Loucy (cell line): ENCODE measurements at regions not wholly inside any gene's neighbourhood (a gene's known extent, or its start where the extent isn't known, plus 50 kb on each side); places are given as distances from the start of the nearest gene placed in this dataset.

ENCODE experiments used
- H2AFZ ChIP-seq: fragments of 200-600 bp; sonication (generic); 2 replicates; pipeline ENCODE4 v1.6.0; 2016; ENCODE audit warnings: antibody characterized with exemption, mild to moderate bottlenecking, low read length, moderate library complexity
- H3F3A ChIP-seq: fragments of 200-600 bp; 2 replicates; pipeline ENCODE4 v1.6.0; 2016; ENCODE audit warnings: antibody characterized with exemption, low read depth, mild to moderate bottlenecking
- H3K27me3 ChIP-seq: fragments of 200-600 bp; sonication (generic); 2 replicates; pipeline ENCODE4 v1.6.1; 2014; ENCODE audit warnings: low read length, mild to moderate bottlenecking; ENCODE audit not compliant: insufficient read depth, poor library complexity, severe bottlenecking
- H3K36me3 ChIP-seq: fragments of 200-600 bp; sonication (generic); 2 replicates; pipeline ENCODE4 v1.6.1; 2016; ENCODE audit warnings: low read length; ENCODE audit not compliant: insufficient read depth
- H3K4me1 ChIP-seq: fragments of 200-600 bp; sonication (generic); 2 replicates; pipeline ENCODE4 v1.5.1; 2014; ENCODE audit warnings: low read length, mild to moderate bottlenecking; ENCODE audit not compliant: insufficient read depth, poor library complexity, severe bottlenecking
- H3K4me2 ChIP-seq: fragments of 200-600 bp; sonication (generic); 2 replicates; pipeline ENCODE4 v1.6.0; 2014; ENCODE audit warnings: antibody characterized with exemption, low read length, low read depth, mild to moderate bottlenecking; ENCODE audit not compliant: poor library complexity, severe bottlenecking
- H3K4me3 ChIP-seq: fragments of 200-600 bp; sonication (generic); 2 replicates; pipeline ENCODE4 v1.5.1; 2014; ENCODE audit warnings: low read length, mild to moderate bottlenecking, mixed read lengths; ENCODE audit not compliant: poor library complexity, severe bottlenecking
- H3K79me2 ChIP-seq: fragments of 200-600 bp; sonication (generic); 2 replicates; pipeline ENCODE4 v1.6.1; 2014; ENCODE audit warnings: low read length; ENCODE audit not compliant: insufficient read depth
- H3K9ac ChIP-seq: fragments of 200-600 bp; sonication (generic); 2 replicates; pipeline ENCODE4 v1.6.0; 2014; ENCODE audit warnings: mild to moderate bottlenecking, low read depth, low read length, moderate library complexity; ENCODE audit not compliant: poor library complexity, severe bottlenecking
- H3K9me2 ChIP-seq: fragments of 200-600 bp; sonication (generic); replicated peaks from 2 replicates; pipeline ENCODE4 v1.6.1; 2016; ENCODE audit warnings: low read depth, low read length, mixed read lengths
- H3K9me3 ChIP-seq: fragments of 200-600 bp; sonication (generic); 2 replicates; pipeline ENCODE4 v1.6.1; 2014; ENCODE audit warnings: mild to moderate bottlenecking, antibody characterized with exemption, low read length, low read depth; ENCODE audit not compliant: insufficient read depth
- H4K20me1 ChIP-seq: fragments of 200-600 bp; sonication (generic); 2 replicates; pipeline ENCODE4 v1.6.0; 2014; ENCODE audit warnings: antibody characterized with exemption, low read length, mild to moderate bottlenecking; ENCODE audit not compliant: insufficient read depth, poor library complexity, severe bottlenecking
- EZH2phosphoT487 ChIP-seq: fragments of 200-600 bp; IDR thresholded peaks from 2 replicates; pipeline ENCODE4 v1.6.1; 2018; ENCODE audit warnings: antibody characterized with exemption, mild to moderate bottlenecking, moderate library complexity, borderline replicate concordance
- TF ChIP-seq, protein P1 (sequence below): fragments of 200-600 bp; sonication (generic); conservative IDR thresholded peaks from 2 replicates; pipeline ENCODE4 v1.5.1; 2014; ENCODE audit warnings: mild to moderate bottlenecking, antibody characterized with exemption, low read length

DNA sequence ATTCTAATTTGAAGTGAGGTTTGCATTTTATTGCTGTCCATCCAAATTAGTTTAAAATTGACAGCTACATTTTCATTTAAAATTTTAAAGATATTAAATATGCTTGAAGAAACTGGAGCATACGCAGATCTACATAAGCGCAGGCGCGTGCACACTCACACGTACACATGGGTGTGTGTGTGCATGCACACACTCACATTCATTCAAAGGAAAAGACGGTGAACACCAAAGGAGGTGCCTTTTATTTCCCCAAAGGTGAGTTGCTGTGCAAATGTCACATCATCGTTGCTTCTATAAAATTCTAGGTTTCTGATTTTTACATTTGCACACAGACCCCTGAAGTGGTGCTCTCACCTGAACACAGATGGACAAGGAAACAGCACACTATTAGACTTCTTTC lies 194.2 kb downstream of the GRB14 start:
- H4K20me1 ChIP-seq = no peaks in the 10 kb centered on the region
- H3K27me3 ChIP-seq = no peaks in the 10 kb centered on the region
- no peaks in the 10 kb centered on the region for H3K4me1 ChIP-seq
- no peaks in the 10 kb centered on the region for H3K9me3 ChIP-seq
- H3K9ac ChIP-seq = no peak overlapping the region
- no peaks in the 10 kb centered on the region for H3K9me2 ChIP-seq
- H3K4me3 ChIP-seq = no peak overlapping the region
- no peaks in the 10 kb centered on the region for H3F3A ChIP-seq
- no peaks in the 10 kb centered on the region for H3K36me3 ChIP-seq
- TF ChIP-seq, protein P1, sequence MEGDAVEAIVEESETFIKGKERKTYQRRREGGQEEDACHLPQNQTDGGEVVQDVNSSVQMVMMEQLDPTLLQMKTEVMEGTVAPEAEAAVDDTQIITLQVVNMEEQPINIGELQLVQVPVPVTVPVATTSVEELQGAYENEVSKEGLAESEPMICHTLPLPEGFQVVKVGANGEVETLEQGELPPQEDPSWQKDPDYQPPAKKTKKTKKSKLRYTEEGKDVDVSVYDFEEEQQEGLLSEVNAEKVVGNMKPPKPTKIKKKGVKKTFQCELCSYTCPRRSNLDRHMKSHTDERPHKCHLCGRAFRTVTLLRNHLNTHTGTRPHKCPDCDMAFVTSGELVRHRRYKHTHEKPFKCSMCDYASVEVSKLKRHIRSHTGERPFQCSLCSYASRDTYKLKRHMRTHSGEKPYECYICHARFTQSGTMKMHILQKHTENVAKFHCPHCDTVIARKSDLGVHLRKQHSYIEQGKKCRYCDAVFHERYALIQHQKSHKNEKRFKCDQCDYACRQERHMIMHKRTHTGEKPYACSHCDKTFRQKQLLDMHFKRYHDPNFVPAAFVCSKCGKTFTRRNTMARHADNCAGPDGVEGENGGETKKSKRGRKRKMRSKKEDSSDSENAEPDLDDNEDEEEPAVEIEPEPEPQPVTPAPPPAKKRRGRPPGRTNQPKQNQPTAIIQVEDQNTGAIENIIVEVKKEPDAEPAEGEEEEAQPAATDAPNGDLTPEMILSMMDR = no peak
- TF ChIP-seq EZH2phosphoT487 = no peak
- no peaks in the 10 kb centered on the region for H3K79me2 ChIP-seq
- no peak overlapping the region for H2AFZ ChIP-seq
- H3K4me2 ChIP-seq = no peak overlapping the region

- no peak for TF ChIP-seq EZH2phosphoT487
- TF ChIP-seq, protein P1 = no peak
- H3K27me3 ChIP-seq = no peaks in the 10 kb centered on the region
- no peaks in the 10 kb centered on the region for H3K4me1 ChIP-seq
- no peaks in the 10 kb centered on the region for H3F3A ChIP-seq
- H3K9me2 ChIP-seq = no peaks in the 10 kb centered on the region
- no peak overlapping the region for H3K4me3 ChIP-seq
- no peaks in the 10 kb centered on the region for H3K79me2 ChIP-seq
- H3K9ac ChIP-seq = no peak overlapping the region
- H2AFZ ChIP-seq = no peak overlapping the region
- H3K4me2 ChIP-seq = no peak overlapping the region
- no peaks in the 10 kb centered on the region for H3K9me3 ChIP-seq
- no peaks in the 10 kb centered on the region for H4K20me1 ChIP-seq
- H3K36me3 ChIP-seq = no peaks in the 10 kb centered on the region
These were observed 200.5 kb downstream of the GRB14 start for GRCh38 chr2:164420787-164421186.

DNA sequence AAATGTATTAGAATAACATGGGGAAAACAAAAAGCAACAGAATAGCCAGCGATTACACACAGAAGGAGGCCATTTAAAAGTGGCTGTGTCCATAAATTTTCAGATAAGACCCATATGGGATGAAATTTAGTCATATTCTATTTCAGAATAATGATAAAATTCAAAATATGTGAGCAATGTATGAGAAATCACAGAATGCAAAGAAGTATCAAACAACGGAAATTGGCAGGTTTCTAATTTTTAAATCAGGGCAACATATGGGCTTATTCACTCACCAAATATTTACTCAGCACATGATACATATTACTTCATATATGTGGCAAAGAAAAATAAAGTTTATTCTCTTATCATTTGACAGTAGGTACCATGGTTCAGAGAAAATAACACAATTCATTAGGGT lies 208.5 kb downstream of the GRB14 start:
- no peak overlapping the region for H2AFZ ChIP-seq
- no peak overlapping the region for H3K4me3 ChIP-seq
- H3K9me2 ChIP-seq = no peaks in the 10 kb centered on the region
- H3K4me2 ChIP-seq = no peak overlapping the region
- no peaks in the 10 kb centered on the region for H3K9me3 ChIP-seq
- H3F3A ChIP-seq = no peaks in the 10 kb centered on the region
- no peaks in the 10 kb centered on the region for H3K79me2 ChIP-seq
- no peaks in the 10 kb centered on the region for H4K20me1 ChIP-seq
- H3K27me3 ChIP-seq = no peaks in the 10 kb centered on the region
- H3K9ac ChIP-seq = no peak overlapping the region
- no peaks in the 10 kb centered on the region for H3K4me1 ChIP-seq
- H3K36me3 ChIP-seq = no peaks in the 10 kb centered on the region
- TF ChIP-seq EZH2phosphoT487 = no peak
- TF ChIP-seq, protein P1 = no peak
